Breast epithelium (tissue), 3 donors: ENCODE measurements at regions not wholly inside any gene's neighbourhood (a gene's known extent, or its start where the extent isn't known, plus 50 kb on each side); places are given as distances from the start of the nearest gene placed in this dataset.

Source experiments
- POLR2A ChIP-seq: fragments of 450-650 bp; IDR thresholded peaks from one replicate; pipeline ENCODE4 v1.6.1; 2016; ENCODE audit warnings: antibody characterized with exemption, mild to moderate bottlenecking, moderate library complexity
- TF ChIP-seq, protein P1 (sequence below), 3 donors: fragments of 450-650 bp; IDR thresholded peaks; one replicate each; pipeline ENCODE4 v1.5.1; 2016 to 2017; ENCODE audit warnings: antibody characterized with exemption in 3 of 3, mild to moderate bottlenecking in 3 of 3, moderate library complexity in 3 of 3

DNA sequence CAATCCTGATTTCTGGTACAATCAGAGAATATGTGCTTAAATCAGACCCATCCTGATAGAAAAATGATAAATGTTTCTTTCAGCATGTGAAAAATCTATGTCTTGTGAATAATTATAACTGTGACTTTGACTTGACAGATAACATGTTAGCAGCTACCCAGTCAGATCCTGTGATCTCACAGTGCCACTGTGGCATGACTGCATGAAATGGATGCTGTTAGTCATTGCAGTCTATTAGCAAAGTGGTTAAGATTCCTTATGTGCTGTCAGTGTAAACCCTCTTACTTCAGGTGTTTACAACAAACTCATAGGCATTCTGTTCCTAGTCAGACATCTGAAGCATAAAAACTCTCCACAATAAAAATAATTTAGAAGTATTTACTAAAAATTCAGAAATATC lies 244.6 kb upstream of the RND3 start:
- TF ChIP-seq, protein P1, sequence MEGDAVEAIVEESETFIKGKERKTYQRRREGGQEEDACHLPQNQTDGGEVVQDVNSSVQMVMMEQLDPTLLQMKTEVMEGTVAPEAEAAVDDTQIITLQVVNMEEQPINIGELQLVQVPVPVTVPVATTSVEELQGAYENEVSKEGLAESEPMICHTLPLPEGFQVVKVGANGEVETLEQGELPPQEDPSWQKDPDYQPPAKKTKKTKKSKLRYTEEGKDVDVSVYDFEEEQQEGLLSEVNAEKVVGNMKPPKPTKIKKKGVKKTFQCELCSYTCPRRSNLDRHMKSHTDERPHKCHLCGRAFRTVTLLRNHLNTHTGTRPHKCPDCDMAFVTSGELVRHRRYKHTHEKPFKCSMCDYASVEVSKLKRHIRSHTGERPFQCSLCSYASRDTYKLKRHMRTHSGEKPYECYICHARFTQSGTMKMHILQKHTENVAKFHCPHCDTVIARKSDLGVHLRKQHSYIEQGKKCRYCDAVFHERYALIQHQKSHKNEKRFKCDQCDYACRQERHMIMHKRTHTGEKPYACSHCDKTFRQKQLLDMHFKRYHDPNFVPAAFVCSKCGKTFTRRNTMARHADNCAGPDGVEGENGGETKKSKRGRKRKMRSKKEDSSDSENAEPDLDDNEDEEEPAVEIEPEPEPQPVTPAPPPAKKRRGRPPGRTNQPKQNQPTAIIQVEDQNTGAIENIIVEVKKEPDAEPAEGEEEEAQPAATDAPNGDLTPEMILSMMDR (IDR thresholded peaks at IDR 0.05), result no peak
- TF ChIP-seq POLR2A, result no peak
